MCF 10A (cell line): ENCODE measurements at regions not wholly inside any gene's neighbourhood (a gene's known extent, or its start where the extent isn't known, plus 50 kb on each side); places are given as distances from the start of the nearest gene placed in this dataset.

Source experiments
- BruUV-seq: library from RNA; stranded (reverse); fragments of 400-500 nt; replicated peaks from 2 replicates; lab custom pipeline; 2021; lab: Mats Ljungman, UMichigan
- CTCF ChIA-PET: fragments of 300-600 bp; sonication (Branson Sonifier 250); formaldehyde crosslinking; extraction: SDS; loops from one replicate; lab custom pipeline; 2021; ENCODE audit warnings: antibody characterized with exemption, inconsistent platforms; lab: Yijun Ruan, JAX
- POLR2A ChIA-PET: fragments of 300-600, 350-650 bp; sonication (Branson Sonifier 250); formaldehyde crosslinking; extraction: SDS; loops from one replicate; lab custom pipeline; 2020; ENCODE audit warnings: antibody characterized with exemption, inconsistent platforms; lab: Yijun Ruan, JAX
- DNase-seq: peaks from one replicate; pipeline ENCODE4 v3.0.0-alpha.2; 2018; ENCODE audit not compliant: unreplicated experiment
- H3K27ac Mint-ChIP-seq: one replicate; pipeline ENCODE4 v1.8.0; 2022; ENCODE audit warnings: mild to moderate bottlenecking, low read depth, mixed read lengths; ENCODE audit not compliant: unreplicated experiment
- H3K27me3 Mint-ChIP-seq: one replicate; pipeline ENCODE4 v1.8.0; 2022; ENCODE audit warnings: mixed read lengths; ENCODE audit not compliant: insufficient read depth, unreplicated experiment
- H3K36me3 Mint-ChIP-seq: one replicate; pipeline ENCODE4 v1.8.0; 2022; ENCODE audit warnings: mild to moderate bottlenecking, moderate library complexity, mixed read lengths; ENCODE audit not compliant: insufficient read depth, unreplicated experiment
- H3K4me1 Mint-ChIP-seq: one replicate; pipeline ENCODE4 v1.8.0; 2022; ENCODE audit warnings: mixed read lengths; ENCODE audit not compliant: insufficient read depth, unreplicated experiment
- H3K4me3 Mint-ChIP-seq: one replicate; pipeline ENCODE4 v1.8.0; 2022; ENCODE audit warnings: mild to moderate bottlenecking, moderate library complexity, mixed read lengths; ENCODE audit not compliant: unreplicated experiment
- H3K9me3 Mint-ChIP-seq: one replicate; pipeline ENCODE4 v1.8.0; 2022; ENCODE audit warnings: mixed read lengths; ENCODE audit not compliant: unreplicated experiment
- intact Hi-C: fragments of 100-400 bp; cut with micrococcal nuclease; formaldehyde crosslinking; loops from 2 replicates; pipeline ENCODE4 v1.14.1; 2022
- TF ChIP-seq, protein P1 (sequence below): fragments of 200-600 bp; IDR thresholded peaks from one replicate; pipeline ENCODE4 v1.8.0; 2022; ENCODE audit warnings: antibody characterized with exemption, mild to moderate bottlenecking; ENCODE audit not compliant: unreplicated experiment

DNA sequence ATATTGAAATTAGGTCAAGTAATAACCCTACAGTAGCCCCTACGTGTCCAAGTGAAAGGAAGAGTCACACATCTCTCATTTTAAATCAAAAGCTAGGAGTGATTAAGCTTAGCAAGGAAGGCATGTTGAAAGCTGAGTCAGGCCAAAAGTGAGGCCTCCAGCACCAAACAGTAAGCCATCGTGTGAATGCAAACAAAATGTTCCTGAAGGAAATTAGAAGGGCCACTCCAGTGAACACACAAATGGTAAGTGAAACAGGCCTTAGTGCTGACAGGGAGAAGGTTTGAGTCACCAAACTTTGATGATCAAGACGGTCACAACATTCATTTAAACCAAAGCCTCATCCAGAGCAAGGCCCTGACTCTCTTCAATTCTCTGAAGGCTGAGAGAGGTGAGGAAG, 127.2 kb downstream of the SHANK2 start:
- no peaks in the 10 kb centered on the region for H3K27me3 Mint-ChIP-seq
- H3K36me3 Mint-ChIP-seq: peaks cover 11% of the 10 kb centered on the region
- BruUV-seq: no TSS peak
- TF ChIP-seq, protein P1, sequence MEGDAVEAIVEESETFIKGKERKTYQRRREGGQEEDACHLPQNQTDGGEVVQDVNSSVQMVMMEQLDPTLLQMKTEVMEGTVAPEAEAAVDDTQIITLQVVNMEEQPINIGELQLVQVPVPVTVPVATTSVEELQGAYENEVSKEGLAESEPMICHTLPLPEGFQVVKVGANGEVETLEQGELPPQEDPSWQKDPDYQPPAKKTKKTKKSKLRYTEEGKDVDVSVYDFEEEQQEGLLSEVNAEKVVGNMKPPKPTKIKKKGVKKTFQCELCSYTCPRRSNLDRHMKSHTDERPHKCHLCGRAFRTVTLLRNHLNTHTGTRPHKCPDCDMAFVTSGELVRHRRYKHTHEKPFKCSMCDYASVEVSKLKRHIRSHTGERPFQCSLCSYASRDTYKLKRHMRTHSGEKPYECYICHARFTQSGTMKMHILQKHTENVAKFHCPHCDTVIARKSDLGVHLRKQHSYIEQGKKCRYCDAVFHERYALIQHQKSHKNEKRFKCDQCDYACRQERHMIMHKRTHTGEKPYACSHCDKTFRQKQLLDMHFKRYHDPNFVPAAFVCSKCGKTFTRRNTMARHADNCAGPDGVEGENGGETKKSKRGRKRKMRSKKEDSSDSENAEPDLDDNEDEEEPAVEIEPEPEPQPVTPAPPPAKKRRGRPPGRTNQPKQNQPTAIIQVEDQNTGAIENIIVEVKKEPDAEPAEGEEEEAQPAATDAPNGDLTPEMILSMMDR: no peak
- DNase-seq: no peak
- no peak overlapping the region for H3K4me3 Mint-ChIP-seq
- ChIA-PET POLR2A (no interaction called here), CTCF (interaction anchor here (0.6 to 0.7 kb wide), 3 partner anchors 174 to 458 kb away, joined by 3 read pairs; partner anchors contain the start of gene KRTAP5-11)
- H3K9me3 Mint-ChIP-seq: peaks cover 10% of the 10 kb centered on the region
- H3K27ac Mint-ChIP-seq: no peak overlapping the region
- intact Hi-C loops: no loop called here
- no peaks in the 10 kb centered on the region for H3K4me1 Mint-ChIP-seq

DNA sequence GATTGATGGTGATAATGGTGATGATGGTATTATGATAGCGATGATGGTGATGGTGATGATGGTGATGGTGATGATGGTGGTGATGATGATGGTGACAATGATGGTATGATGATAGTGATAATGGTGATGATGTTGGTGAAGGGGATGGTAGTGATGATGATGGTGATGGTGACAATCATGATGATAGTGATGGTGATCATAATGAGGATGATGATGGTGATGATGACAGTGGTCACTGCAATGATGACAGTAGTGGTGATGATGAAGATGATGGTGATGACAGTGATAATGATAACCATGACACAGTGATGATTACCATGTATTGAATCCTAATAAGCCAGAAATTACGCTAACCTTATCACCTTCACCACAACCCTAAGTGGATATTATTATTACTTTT, 128.2 kb downstream of the SHANK2 start:
- H3K36me3 Mint-ChIP-seq: peaks cover 11% of the 10 kb centered on the region
- H3K27me3 Mint-ChIP-seq: no peaks in the 10 kb centered on the region
- CTCF ChIA-PET: no interaction called here
- BruUV-seq: no TSS peak
- H3K4me1 Mint-ChIP-seq: no peaks in the 10 kb centered on the region
- intact Hi-C loops: no loop called here
- POLR2A ChIA-PET: no interaction called here
- H3K9me3 Mint-ChIP-seq: peaks cover 10% of the 10 kb centered on the region
- no peak for DNase-seq
- no peak overlapping the region for H3K4me3 Mint-ChIP-seq
- no peak overlapping the region for H3K27ac Mint-ChIP-seq
- TF ChIP-seq, protein P1: no peak

DNA sequence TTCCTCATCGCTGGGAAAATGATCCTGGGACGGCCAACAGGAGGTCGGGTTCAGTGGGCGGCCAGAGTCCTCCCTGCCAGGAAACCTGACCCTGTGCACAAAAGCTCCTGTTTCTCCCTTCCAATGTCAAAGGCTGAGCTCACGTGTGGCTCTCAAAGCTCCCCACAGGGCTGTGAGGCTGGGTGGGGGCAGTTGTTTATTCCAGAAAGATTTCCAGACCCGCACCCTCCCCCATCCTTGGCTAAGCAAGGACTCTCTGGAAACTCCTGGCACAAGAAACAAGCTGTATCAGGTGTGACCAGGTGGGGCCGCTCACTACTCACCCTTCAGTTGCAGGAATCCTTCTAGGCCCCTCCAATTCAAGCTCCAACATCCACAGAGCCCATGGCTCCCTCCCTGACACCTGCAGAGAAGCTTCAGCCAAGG, 131.9 kb downstream of the SHANK2 start:
- CTCF ChIA-PET: interaction anchor here (0.6 to 1.1 kb wide), 4 partner anchors 15 to 299 kb away, joined by 3 to 6 read pairs (median 3); no protein-coding TSS in a partner anchor
- POLR2A ChIA-PET: interaction anchor here (0.6 kb wide), 1 partner anchor 10 kb away, joined by 3 read pairs; no protein-coding TSS in a partner anchor
- TF ChIP-seq, protein P1: no peak

DNA sequence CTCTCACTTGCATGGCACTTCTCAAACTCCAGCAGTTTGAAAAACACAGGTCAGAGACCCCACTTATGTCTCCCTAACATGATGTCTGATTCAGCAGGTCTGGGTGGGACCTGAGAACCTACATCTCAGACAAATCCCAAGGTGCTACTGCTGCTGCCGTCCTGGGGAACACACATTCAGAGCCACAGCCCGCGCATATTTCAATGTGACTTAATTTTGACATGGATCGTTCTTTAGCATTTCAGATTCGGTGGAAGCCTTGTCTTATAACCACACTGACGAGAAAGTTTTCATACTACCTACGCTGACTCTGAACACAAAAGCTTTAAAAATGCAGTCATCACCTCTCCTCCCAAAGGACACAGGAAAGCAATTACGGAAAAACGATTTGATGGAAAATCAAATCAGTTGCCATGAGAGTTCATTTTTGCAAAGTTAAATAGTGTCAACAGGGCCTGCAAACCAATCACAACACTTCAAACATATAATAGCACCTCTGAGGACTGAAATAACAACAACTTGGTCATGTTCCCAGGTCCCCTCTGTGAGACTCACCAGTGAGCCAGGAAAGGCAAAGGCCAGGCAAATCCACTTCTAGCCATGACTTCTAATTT, 132.6 kb downstream of the SHANK2 start:
- H3K36me3 Mint-ChIP-seq: peaks cover 11% of the 10 kb centered on the region
- DNase-seq: no peak
- ChIA-PET CTCF (interaction anchor here (0.6 to 1.1 kb wide), 2 partner anchors 14 to 244 kb away, joined by 3 read pairs; no protein-coding TSS in a partner anchor), POLR2A (no interaction called here)
- BruUV-seq: no TSS peak
- no peaks in the 10 kb centered on the region for H3K27me3 Mint-ChIP-seq
- TF ChIP-seq, protein P1: no peak
- peaks cover 10% of the 10 kb centered on the region for H3K9me3 Mint-ChIP-seq
- H3K4me1 Mint-ChIP-seq: no peaks in the 10 kb centered on the region
- no peak overlapping the region for H3K4me3 Mint-ChIP-seq
- no peak overlapping the region for H3K27ac Mint-ChIP-seq
- intact Hi-C loops: no loop called here

More for the DNA sequence above, 131.9 kb downstream of the SHANK2 start:
- Mint-ChIP-seq H3K4me3 (no peak overlapping the region), H3K27me3 (no peaks in the 10 kb centered on the region), H3K9me3 (peaks cover 10% of the 10 kb centered on the region), H3K27ac (no peak overlapping the region), H3K36me3 (peaks cover 11% of the 10 kb centered on the region), H3K4me1 (no peaks in the 10 kb centered on the region)
- DNase-seq: peak; percentile 16
- BruUV-seq: no TSS peak
- intact Hi-C loops: no loop called here
